ENCODE measurements at regions not wholly inside any gene's neighbourhood (a gene's known extent, or its start where the extent isn't known, plus 50 kb on each side); places are given as distances from the start of the nearest gene placed in this dataset.
A peak's percentile ranks its signal among the peaks of the same experiment; 100 is the strongest.

GRCh38 chr5:175133185-175133584 lies 310.8 kb downstream of the DRD1 start:
- Histone ChIP-seq H3K9me3 (ENCODE audit: control insufficient read depth, low read length) (no peaks in the 10 kb centered on the region), H3K9ac (ENCODE audit: extremely low read depth, low read length, poor library complexity, severe bottlenecking) (no peak overlapping the region), H3K4me1 (ENCODE audit: control insufficient read depth, insufficient read depth, low read length) (no peaks in the 10 kb centered on the region), H3K4me3 (ENCODE audit: low read length) (no peak overlapping the region), H3K27me3 (ENCODE audit: control insufficient read depth, insufficient read depth, low read length, poor library complexity, severe bottlenecking) (no peaks in the 10 kb centered on the region), H3K27ac (ENCODE audit: low read depth, low read length) (no peak overlapping the region), H3K36me3 (ENCODE audit: control insufficient read depth, insufficient read depth, low read length) (no peaks in the 10 kb centered on the region)
- 85 to 94% methylated on average over 2 to 5 of the region's 5 CpGs for WGBS, 2 experiments (ENCODE audit: insufficient coverage in 1 of 2, insufficient read length in 1 of 2)
- Mint-ChIP-seq H3K4me1 (peaks cover 20% of the 10 kb centered on the region), H3K4me3 (no peak overlapping the region), H3K27ac (no peak overlapping the region), H3K27me3 (ENCODE audit: insufficient read depth) (no peaks in the 10 kb centered on the region), H3K9me3 (peaks cover 13% of the 10 kb centered on the region), H3K36me3 (ENCODE audit: low read depth) (no peaks in the 10 kb centered on the region)
- peak; percentile 61 for DNase-seq
- peak; percentile 45 for TF ChIP-seq CTCF (conservative IDR thresholded peaks at IDR 0.05)

GRCh38 chr5:175131432-175131831 lies 312.6 kb downstream of the DRD1 start:
- Mint-ChIP-seq H3K4me1 (peaks cover 20% of the 10 kb centered on the region), H3K4me3 (peak overlapping the region; percentile 41), H3K27me3 (ENCODE audit: insufficient read depth) (no peaks in the 10 kb centered on the region), H3K27ac (peak overlapping the region; percentile 85), H3K9me3 (peaks cover 10% of the 10 kb centered on the region), H3K36me3 (ENCODE audit: low read depth) (no peaks in the 10 kb centered on the region)
- 7 to 10% methylated on average over 8 of the region's 8 CpGs for WGBS, 2 experiments (ENCODE audit: insufficient coverage in 1 of 2, insufficient read length in 1 of 2)
- Histone ChIP-seq H3K4me1 (ENCODE audit: control insufficient read depth, insufficient read depth, low read length) (no peaks in the 10 kb centered on the region), H3K9ac (ENCODE audit: extremely low read depth, low read length, poor library complexity, severe bottlenecking) (no peak overlapping the region), H3K27me3 (ENCODE audit: control insufficient read depth, insufficient read depth, low read length, poor library complexity, severe bottlenecking) (no peaks in the 10 kb centered on the region), H3K27ac (ENCODE audit: low read depth, low read length) (no peak overlapping the region), H3K4me3 (ENCODE audit: low read length) (peak overlapping the region; percentile 19), H3K9me3 (ENCODE audit: control insufficient read depth, low read length) (peaks cover 5% of the 10 kb centered on the region), H3K36me3 (ENCODE audit: control insufficient read depth, insufficient read depth, low read length) (no peaks in the 10 kb centered on the region)
- no peak for TF ChIP-seq CTCF (conservative IDR thresholded peaks at IDR 0.05)
- DNase-seq = peak; percentile 89

- peak; percentile 26 for TF ChIP-seq CTCF (conservative IDR thresholded peaks at IDR 0.05)
- Mint-ChIP-seq H3K9me3 (peaks cover 2% of the 10 kb centered on the region), H3K27ac (no peak overlapping the region), H3K4me3 (no peak overlapping the region), H3K27me3 (ENCODE audit: insufficient read depth) (no peaks in the 10 kb centered on the region), H3K36me3 (ENCODE audit: low read depth) (no peaks in the 10 kb centered on the region), H3K4me1 (peaks cover 20% of the 10 kb centered on the region)
- no peak overlapping the region for H3K9ac ChIP-seq (ENCODE audit: extremely low read depth, low read length, poor library complexity, severe bottlenecking)
- H3K4me3 ChIP-seq (ENCODE audit: low read length) = no peak overlapping the region
- H3K27me3 ChIP-seq (ENCODE audit: control insufficient read depth, insufficient read depth, low read length, poor library complexity, severe bottlenecking) = no peaks in the 10 kb centered on the region
- H3K36me3 ChIP-seq (ENCODE audit: control insufficient read depth, insufficient read depth, low read length) = no peaks in the 10 kb centered on the region
- H3K9me3 ChIP-seq (ENCODE audit: control insufficient read depth, low read length) = peaks cover 5% of the 10 kb centered on the region
- H3K4me1 ChIP-seq (ENCODE audit: control insufficient read depth, insufficient read depth, low read length) = no peaks in the 10 kb centered on the region
- DNase-seq = no peak
- H3K27ac ChIP-seq (ENCODE audit: low read depth, low read length) = no peak overlapping the region
- WGBS, 2 experiments (ENCODE audit: insufficient coverage in 1 of 2, insufficient read length in 1 of 2) = 72 to 73% methylated on average over 2 of the region's 4 CpGs
Measured at GRCh38 chr5:175129619-175130018, 314.4 kb downstream of the DRD1 start.

All from endodermal cell (in vitro differentiated cells).